Left ventricle myocardium inferior (tissue), 1 donor: ENCODE measurements at regions not wholly inside any gene's neighbourhood (a gene's known extent, or its start where the extent isn't known, plus 50 kb on each side); places are given as distances from the start of the nearest gene placed in this dataset.

Experiments used
- DNase-seq: peaks from one replicate; pipeline ENCODE4 v3.0.0-alpha.2; 2020
- H3K27ac ChIP-seq: fragments of 200-600 bp; replicated peaks from 2 replicates; pipeline ENCODE4 v1.8.0; 2021
- H3K27me3 ChIP-seq: fragments of 200-600 bp; 2 replicates; pipeline ENCODE4 v1.8.0; 2021; ENCODE audit warnings: low read depth
- H3K36me3 ChIP-seq: fragments of 200-600 bp; 2 replicates; pipeline ENCODE4 v1.8.0; 2021
- H3K4me1 ChIP-seq: fragments of 200-600 bp; 2 replicates; pipeline ENCODE4 v1.8.0; 2021
- H3K4me3 ChIP-seq: fragments of 200-600 bp; 2 replicates; pipeline ENCODE4 v1.8.0; 2021; ENCODE audit warnings: mild to moderate bottlenecking, moderate library complexity
- H3K9me3 ChIP-seq: fragments of 200-600 bp; replicated peaks from 2 replicates; pipeline ENCODE4 v1.8.0; 2021
- intact Hi-C: fragments of 100-400 bp; cut with micrococcal nuclease; formaldehyde crosslinking; loops from one replicate; pipeline ENCODE4 v1.11.0; 2022
- TF ChIP-seq, protein P1 (sequence below): fragments of 200-600 bp; IDR thresholded peaks from 2 replicates; pipeline ENCODE4 v1.8.0; 2021; ENCODE audit warnings: antibody characterized with exemption, mild to moderate bottlenecking, borderline replicate concordance
- donor health status: DM: no; HTN: yes; CAD: no; lungs with severe emphysema.

DNA sequence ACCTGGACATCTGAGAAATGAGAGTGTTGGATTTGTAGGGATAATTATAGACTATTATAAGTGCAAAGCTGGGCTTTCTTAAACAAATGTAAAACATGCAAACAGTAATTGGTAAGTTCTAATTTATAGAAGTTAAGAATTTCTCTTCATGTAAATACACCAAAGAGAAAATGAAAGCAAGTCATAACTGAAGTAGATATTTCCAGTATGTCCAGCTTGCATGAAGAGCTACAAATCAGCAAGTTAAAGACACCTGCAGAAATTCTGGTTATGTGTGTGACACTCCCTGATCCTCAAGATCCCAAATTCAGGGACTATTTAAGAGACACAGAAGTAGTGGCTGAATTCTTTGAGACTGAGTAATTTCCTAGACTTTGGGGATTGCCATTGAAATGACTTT lies 308.9 kb downstream of the TLE4 start:
- no peaks in the 10 kb centered on the region for H3K4me1 ChIP-seq
- TF ChIP-seq, protein P1, sequence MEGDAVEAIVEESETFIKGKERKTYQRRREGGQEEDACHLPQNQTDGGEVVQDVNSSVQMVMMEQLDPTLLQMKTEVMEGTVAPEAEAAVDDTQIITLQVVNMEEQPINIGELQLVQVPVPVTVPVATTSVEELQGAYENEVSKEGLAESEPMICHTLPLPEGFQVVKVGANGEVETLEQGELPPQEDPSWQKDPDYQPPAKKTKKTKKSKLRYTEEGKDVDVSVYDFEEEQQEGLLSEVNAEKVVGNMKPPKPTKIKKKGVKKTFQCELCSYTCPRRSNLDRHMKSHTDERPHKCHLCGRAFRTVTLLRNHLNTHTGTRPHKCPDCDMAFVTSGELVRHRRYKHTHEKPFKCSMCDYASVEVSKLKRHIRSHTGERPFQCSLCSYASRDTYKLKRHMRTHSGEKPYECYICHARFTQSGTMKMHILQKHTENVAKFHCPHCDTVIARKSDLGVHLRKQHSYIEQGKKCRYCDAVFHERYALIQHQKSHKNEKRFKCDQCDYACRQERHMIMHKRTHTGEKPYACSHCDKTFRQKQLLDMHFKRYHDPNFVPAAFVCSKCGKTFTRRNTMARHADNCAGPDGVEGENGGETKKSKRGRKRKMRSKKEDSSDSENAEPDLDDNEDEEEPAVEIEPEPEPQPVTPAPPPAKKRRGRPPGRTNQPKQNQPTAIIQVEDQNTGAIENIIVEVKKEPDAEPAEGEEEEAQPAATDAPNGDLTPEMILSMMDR, result no peak
- H3K4me3 ChIP-seq, result no peak overlapping the region
- no peak overlapping the region for H3K27ac ChIP-seq
- no peaks in the 10 kb centered on the region for H3K27me3 ChIP-seq
- DNase-seq, result no peak
- H3K9me3 ChIP-seq, result no peaks in the 10 kb centered on the region
- intact Hi-C loops, result no loop called here
- H3K36me3 ChIP-seq, result no peaks in the 10 kb centered on the region

DNA sequence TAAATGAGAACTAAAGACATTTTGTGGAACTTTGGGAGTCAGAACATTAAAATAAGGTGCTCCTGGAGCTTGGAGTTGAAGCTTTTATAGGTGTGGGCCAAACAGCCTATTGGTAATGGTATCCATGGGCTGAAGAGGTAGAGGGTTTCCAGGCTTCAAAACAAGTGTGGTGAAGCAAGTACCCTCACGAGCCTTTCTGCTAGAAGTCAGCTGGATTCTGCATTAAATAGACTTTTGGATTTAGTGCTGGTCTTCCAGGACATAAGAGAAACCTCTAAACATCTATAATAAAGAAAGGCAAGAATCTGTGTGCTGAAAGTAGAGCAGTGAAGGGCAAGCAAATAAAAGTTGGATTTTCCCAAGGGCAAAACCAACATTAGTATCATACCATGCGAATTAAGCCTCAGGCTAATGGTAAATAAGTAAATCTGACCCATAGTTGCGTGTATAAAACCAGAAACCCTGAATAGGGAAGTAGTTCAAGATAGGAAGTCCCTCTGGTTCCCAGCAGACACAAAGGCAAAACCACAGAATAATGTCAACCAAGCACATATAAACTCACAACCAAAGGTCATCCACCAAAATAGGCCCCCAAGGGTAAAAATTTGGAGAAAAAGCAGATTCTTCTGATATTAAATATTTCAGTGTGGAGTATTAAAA lies 306.3 kb downstream of the TLE4 start:
- TF ChIP-seq, protein P1, result no peak
- Histone ChIP-seq H3K4me3 (no peak overlapping the region), H3K4me1 (no peaks in the 10 kb centered on the region), H3K27me3 (no peaks in the 10 kb centered on the region), H3K27ac (no peak overlapping the region), H3K36me3 (no peaks in the 10 kb centered on the region), H3K9me3 (no peaks in the 10 kb centered on the region)
- DNase-seq, result no peak
- intact Hi-C loops, result no loop called here

DNA sequence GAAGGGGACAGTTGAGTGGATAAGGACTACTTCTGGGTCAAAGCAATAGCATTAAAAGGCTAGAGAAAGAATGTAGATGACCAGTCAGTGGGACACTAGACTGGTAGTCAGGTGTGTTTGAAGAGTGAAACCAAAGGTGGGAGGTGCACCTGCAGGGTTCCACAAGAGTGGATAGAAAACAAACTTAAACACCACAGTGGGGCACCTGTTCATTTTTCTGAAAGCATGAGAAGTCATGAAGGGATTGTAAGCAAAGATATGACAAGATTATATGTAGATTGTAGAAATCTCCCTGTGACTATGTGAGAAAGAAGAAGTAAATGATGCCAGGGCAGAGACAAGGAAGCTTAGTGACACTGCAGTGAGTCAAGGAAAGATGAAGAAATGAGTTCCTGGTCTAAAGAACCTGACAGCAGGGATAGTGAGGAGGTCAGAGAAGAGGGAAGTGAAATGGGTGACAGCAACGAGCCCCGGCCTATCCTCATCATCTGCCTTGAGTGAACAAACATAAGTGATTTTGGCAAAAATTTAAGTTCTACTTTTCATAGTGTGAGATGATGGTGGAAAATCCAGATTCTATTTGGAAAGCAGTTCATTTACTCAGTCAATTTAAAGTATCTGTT lies 296.9 kb downstream of the TLE4 start:
- Histone ChIP-seq H3K9me3 (no peaks in the 10 kb centered on the region), H3K4me1 (no peaks in the 10 kb centered on the region), H3K27ac (no peak overlapping the region), H3K27me3 (no peaks in the 10 kb centered on the region), H3K4me3 (no peak overlapping the region), H3K36me3 (no peaks in the 10 kb centered on the region)
- intact Hi-C loops, result no loop called here
- TF ChIP-seq, protein P1, result no peak
- no peak for DNase-seq

DNA sequence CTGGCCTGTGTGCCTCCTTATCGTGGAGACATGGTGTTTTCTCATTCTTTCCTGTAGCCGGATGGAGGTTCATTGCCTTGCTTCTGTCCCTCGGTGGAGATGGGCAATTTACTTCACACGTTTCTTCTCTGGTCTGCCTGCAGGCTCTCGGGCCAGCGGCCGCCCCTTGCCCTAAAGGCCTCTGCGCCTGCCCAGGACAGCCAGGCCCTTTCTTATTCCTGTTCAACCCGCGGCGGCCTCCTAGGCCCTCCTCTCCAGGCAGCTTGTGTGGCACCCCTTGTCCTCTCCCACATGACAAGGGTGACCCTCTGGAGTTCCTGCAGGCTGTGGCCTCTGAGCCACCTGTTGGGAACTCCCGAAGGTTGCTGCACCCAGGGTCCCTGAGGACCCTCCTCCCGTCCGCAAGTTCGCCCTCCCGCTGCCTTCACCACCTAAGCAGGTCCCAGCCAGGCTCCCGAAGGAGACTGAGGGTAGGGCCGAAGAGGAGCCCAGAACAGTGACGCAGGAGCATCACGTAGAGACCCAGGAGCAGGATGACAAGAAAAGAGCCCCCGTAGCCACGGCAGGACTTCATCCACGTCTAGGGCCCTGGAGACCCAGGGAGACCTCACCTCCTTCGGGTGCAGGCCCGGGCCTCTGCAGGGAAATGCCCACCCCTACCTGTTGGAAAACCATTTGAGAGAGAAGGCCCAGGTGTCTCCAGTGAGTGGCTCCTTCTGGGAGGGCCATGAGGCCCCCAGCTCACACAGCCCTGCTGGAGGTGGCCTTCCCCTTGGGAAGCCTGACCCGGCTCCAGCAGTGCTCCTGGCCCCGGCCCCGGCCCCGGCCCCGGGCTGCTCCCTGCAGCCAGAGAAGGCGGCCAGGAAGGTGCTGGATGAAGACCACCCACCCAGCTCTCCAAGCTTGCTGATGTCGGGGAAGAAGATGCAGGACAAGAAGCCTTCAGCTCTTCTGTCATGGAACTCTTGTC lies 291.4 kb downstream of the TLE4 start:
- TF ChIP-seq, protein P1, result no peak
- no peaks in the 10 kb centered on the region for H3K36me3 ChIP-seq
- intact Hi-C loops, result no loop called here
- no peak overlapping the region for H3K4me3 ChIP-seq
- no peaks in the 10 kb centered on the region for H3K27me3 ChIP-seq
- H3K27ac ChIP-seq, result no peak overlapping the region
- H3K9me3 ChIP-seq, result peaks cover 7% of the 10 kb centered on the region
- DNase-seq, result no peak
- H3K4me1 ChIP-seq, result no peaks in the 10 kb centered on the region

DNA sequence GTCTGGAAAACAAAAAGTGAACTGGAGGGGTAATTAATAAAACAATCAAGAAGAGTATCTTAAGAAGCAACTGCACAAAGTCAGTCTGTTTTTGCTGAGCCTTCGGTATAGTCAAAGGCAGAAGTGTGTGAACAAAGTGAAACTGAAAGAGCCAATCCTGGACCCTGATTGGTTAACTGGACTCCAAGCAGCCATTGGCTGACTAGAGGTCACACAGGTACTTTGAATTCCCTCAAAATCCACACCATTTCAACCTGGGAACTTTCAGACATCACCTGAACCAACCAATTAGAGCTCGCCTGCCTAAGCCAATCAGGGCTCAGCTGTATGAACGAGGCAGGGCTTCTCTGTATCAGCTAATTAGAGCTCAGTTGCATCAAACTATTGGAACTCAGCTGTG lies 286.7 kb downstream of the TLE4 start:
- TF ChIP-seq, protein P1, result no peak
- no peak for DNase-seq
- no peaks in the 10 kb centered on the region for H3K36me3 ChIP-seq
- peaks cover 7% of the 10 kb centered on the region for H3K9me3 ChIP-seq
- intact Hi-C loops, result no loop called here
- H3K4me3 ChIP-seq, result peak overlapping the region; percentile 7
- H3K27me3 ChIP-seq, result no peaks in the 10 kb centered on the region
- no peak overlapping the region for H3K27ac ChIP-seq
- H3K4me1 ChIP-seq, result no peaks in the 10 kb centered on the region
